Endodermal cell (in vitro differentiated cells): ENCODE measurements at regions not wholly inside any gene's neighbourhood (a gene's known extent, or its start where the extent isn't known, plus 50 kb on each side); places are given as distances from the start of the nearest gene placed in this dataset.

ENCODE experiments used
- DNase-seq: peaks from one replicate; pipeline ENCODE4 v3.0.0-alpha.2; 2017
- H3K27ac ChIP-seq: 2 replicates; pipeline ENCODE4 v1.5.1; 2013; ENCODE audit warnings: mild to moderate bottlenecking, low read depth, low read length, moderate library complexity
- H3K27me3 ChIP-seq: 2 replicates; pipeline ENCODE4 v1.6.1; 2013; ENCODE audit warnings: mild to moderate bottlenecking, low read length, moderate library complexity; ENCODE audit not compliant: insufficient read depth, control insufficient read depth, poor library complexity, severe bottlenecking
- H3K36me3 ChIP-seq: 2 replicates; pipeline ENCODE4 v1.7.0; 2013; ENCODE audit warnings: mild to moderate bottlenecking, low read length, moderate library complexity; ENCODE audit not compliant: control insufficient read depth, insufficient read depth
- H3K4me1 ChIP-seq: one replicate; pipeline ENCODE4 v1.7.0; 2013; ENCODE audit warnings: low read length; ENCODE audit not compliant: control insufficient read depth, insufficient read depth
- H3K4me3 ChIP-seq: 2 replicates; pipeline ENCODE4 v1.5.1; 2013; ENCODE audit warnings: mild to moderate bottlenecking, low read length, moderate library complexity
- H3K9ac ChIP-seq: 2 replicates; pipeline ENCODE4 v1.6.1; 2013; ENCODE audit warnings: mild to moderate bottlenecking, low read length, moderate library complexity; ENCODE audit not compliant: poor library complexity, severe bottlenecking; ENCODE audit errors: extremely low read depth
- H3K9me3 ChIP-seq: 2 replicates; pipeline ENCODE4 v1.6.1; 2013; ENCODE audit warnings: mild to moderate bottlenecking, low read length, moderate library complexity; ENCODE audit not compliant: control insufficient read depth
- H3K27ac Mint-ChIP-seq: 2 replicates; pipeline ENCODE4 v1.8.0; 2020; ENCODE audit warnings: mixed read lengths
- H3K27me3 Mint-ChIP-seq: 2 replicates; pipeline ENCODE4 v1.8.0; 2021; ENCODE audit warnings: mild to moderate bottlenecking, mixed read lengths; ENCODE audit not compliant: insufficient read depth
- H3K36me3 Mint-ChIP-seq: 2 replicates; pipeline ENCODE4 v1.8.0; 2020; ENCODE audit warnings: low read depth, mixed read lengths
- H3K4me1 Mint-ChIP-seq: 2 replicates; pipeline ENCODE4 v1.8.0; 2020; ENCODE audit warnings: mixed read lengths
- H3K4me3 Mint-ChIP-seq: 2 replicates; pipeline ENCODE4 v1.8.0; 2020; ENCODE audit warnings: mild to moderate bottlenecking, moderate library complexity, mixed read lengths
- H3K9me3 Mint-ChIP-seq: 2 replicates; pipeline ENCODE4 v1.8.0; 2020; ENCODE audit warnings: mild to moderate bottlenecking, mixed read lengths
- CTCF ChIP-seq: fragments of 200-600 bp; sonication (generic); conservative IDR thresholded peaks from 2 replicates; pipeline ENCODE4 v1.5.0; 2021; ENCODE audit warnings: antibody characterized with exemption, mild to moderate bottlenecking
- WGBS, 2 experiments: methylation state at CpG; one replicate each; pipeline versions ENCODE4 v1.1.5 to v1.1.7; 2013; ENCODE audit warnings: missing lambda C conversion rate in 2 of 2, mixed read lengths in 1 of 2; ENCODE audit not compliant: insufficient coverage in 1 of 2, insufficient read length in 1 of 2; 5-methylcytosine and 5-hydroxymethylcytosine counted together

GRCh38 chr5:39475159-39475571, 50.4 kb upstream of the DAB2 start:
- no peak overlapping the region for H3K4me3 ChIP-seq

More at GRCh38 chr5:39475159-39475571, 50.4 kb upstream of the DAB2 start:
- no peaks in the 10 kb centered on the region for H3K4me1 ChIP-seq
- Mint-ChIP-seq H3K27me3 (no peaks in the 10 kb centered on the region), H3K4me1 (peaks cover 4% of the 10 kb centered on the region), H3K27ac (no peak overlapping the region), H3K9me3 (no peaks in the 10 kb centered on the region), H3K4me3 (no peak overlapping the region), H3K36me3 (no peaks in the 10 kb centered on the region)
- no peaks in the 10 kb centered on the region for H3K36me3 ChIP-seq
- TF ChIP-seq CTCF, result no peak
- H3K27ac ChIP-seq, result no peak overlapping the region
- no peaks in the 10 kb centered on the region for H3K9me3 ChIP-seq
- H3K27me3 ChIP-seq, result no peaks in the 10 kb centered on the region
- no peak for DNase-seq
- no peak overlapping the region for H3K9ac ChIP-seq
- WGBS, 2 experiments, result 83 to 97% methylated on average over 2 to 3 of the region's 3 CpGs
